GM23338 (cell line): ENCODE measurements at regions not wholly inside any gene's neighbourhood (a gene's known extent, or its start where the extent isn't known, plus 50 kb on each side); places are given as distances from the start of the nearest gene placed in this dataset.

Experiments
- ATAC-seq: fragments of 200-7000 bp; cut with Tn5 transposase; 3 replicates; pipeline ENCODE4 v1.9.1; 2020
- DNase-seq: peaks from one replicate; pipeline ENCODE4 v3.0.0-alpha.2; 2015; ENCODE audit warnings: low spot score
- H2AFZ ChIP-seq: fragments of 200-600 bp; sonication (generic); 2 replicates; pipeline ENCODE4 v1.8.0; 2016; ENCODE audit warnings: antibody characterized with exemption, mild to moderate bottlenecking, moderate library complexity
- H3F3A ChIP-seq: fragments of 200-600 bp; sonication (generic); replicated peaks from 2 replicates; pipeline ENCODE4 v1.8.0; 2017; ENCODE audit warnings: antibody characterized with exemption, mixed run types, low read depth
- H3K27ac ChIP-seq: fragments of 200-600 bp; sonication (generic); 2 replicates; pipeline ENCODE4 v1.6.1; 2016; ENCODE audit warnings: low read depth
- H3K27me3 ChIP-seq: fragments of 200-600 bp; sonication (generic); 2 replicates; pipeline ENCODE4 v1.8.0; 2016; ENCODE audit warnings: mild to moderate bottlenecking, mixed run types, moderate library complexity; ENCODE audit not compliant: insufficient read depth
- H3K36me3 ChIP-seq: fragments of 200-600 bp; sonication (generic); 2 replicates; pipeline ENCODE4 v1.8.0; 2016; ENCODE audit warnings: mild to moderate bottlenecking; ENCODE audit not compliant: insufficient read depth
- H3K4me1 ChIP-seq: fragments of 200-600 bp; sonication (generic); 2 replicates; pipeline ENCODE4 v1.8.0; 2016; ENCODE audit warnings: mild to moderate bottlenecking, moderate library complexity; ENCODE audit not compliant: insufficient read depth
- H3K4me2 ChIP-seq: fragments of 200-600 bp; sonication (generic); 2 replicates; pipeline ENCODE4 v1.7.1; 2017; ENCODE audit warnings: mixed run types
- H3K4me3 ChIP-seq: fragments of 200-600 bp; sonication (generic); 2 replicates; pipeline ENCODE4 v1.6.1; 2016; ENCODE audit warnings: mixed run types
- H3K79me2 ChIP-seq: fragments of 200-600 bp; sonication (generic); replicated peaks from 2 replicates; pipeline ENCODE4 v1.8.0; 2017; ENCODE audit warnings: mild to moderate bottlenecking; ENCODE audit not compliant: insufficient read depth
- H3K9me2 ChIP-seq: fragments of 200-600 bp; sonication (generic); 2 replicates; pipeline ENCODE4 v1.8.0; 2017; ENCODE audit not compliant: insufficient read depth
- H4K20me1 ChIP-seq: fragments of 200-600 bp; sonication (generic); replicated peaks from 2 replicates; pipeline ENCODE4 v1.8.0; 2017; ENCODE audit warnings: mild to moderate bottlenecking; ENCODE audit not compliant: insufficient read depth
- H3K27ac Mint-ChIP-seq: 2 replicates; pipeline ENCODE4 v1.8.0; 2020; ENCODE audit warnings: inconsistent platforms, mild to moderate bottlenecking, moderate library complexity, mixed read lengths
- H3K27me3 Mint-ChIP-seq: 3 replicates; pipeline ENCODE4 v1.8.0; 2022; ENCODE audit warnings: low read depth, mild to moderate bottlenecking, moderate library complexity, mixed read lengths, inconsistent platforms; ENCODE audit not compliant: insufficient read depth, poor library complexity
- H3K36me3 Mint-ChIP-seq: 3 replicates; pipeline ENCODE4 v1.8.0; 2021; ENCODE audit warnings: low read depth, mild to moderate bottlenecking, inconsistent platforms, moderate library complexity, mixed read lengths
- H3K4me1 Mint-ChIP-seq: 3 replicates; pipeline ENCODE4 v1.8.0; 2020; ENCODE audit warnings: mild to moderate bottlenecking, inconsistent platforms, mixed read lengths
- H3K4me3 Mint-ChIP-seq: 3 replicates; pipeline ENCODE4 v1.8.0; 2021; ENCODE audit warnings: moderate library complexity, mild to moderate bottlenecking, inconsistent platforms, mixed read lengths
- H3K9me3 Mint-ChIP-seq: 3 replicates; pipeline ENCODE4 v1.8.0; 2020; ENCODE audit warnings: moderate library complexity, mild to moderate bottlenecking, inconsistent platforms, mixed read lengths
- CREB1 ChIP-seq: fragments of 250-450 bp; sonication (Bioruptor Pico); IDR thresholded peaks from 2 replicates; pipeline ENCODE4 v1.5.0; 2020; ENCODE audit warnings: low read depth, mild to moderate bottlenecking, moderate library complexity
- EZH2 ChIP-seq: fragments of 200-600 bp; sonication (generic); IDR thresholded peaks from one replicate; pipeline ENCODE4 v1.8.0; 2017; ENCODE audit warnings: antibody characterized with exemption, mild to moderate bottlenecking, low read depth; ENCODE audit not compliant: unreplicated experiment
- EZH2phosphoT487 ChIP-seq: fragments of 200-600 bp; sonication (generic); IDR thresholded peaks from one replicate; pipeline ENCODE4 v1.8.1; 2018; ENCODE audit warnings: antibody characterized with exemption; ENCODE audit not compliant: unreplicated experiment
- JUNB ChIP-seq: IDR thresholded peaks from one replicate; pipeline ENCODE4 v1.6.1; 2016; ENCODE audit warnings: antibody characterized with exemption; ENCODE audit not compliant: unreplicated experiment
- NANOG ChIP-seq: IDR thresholded peaks from 2 replicates; pipeline ENCODE4 v1.6.1; 2016; ENCODE audit warnings: antibody characterized with exemption, borderline replicate concordance
- POLR2AphosphoS5 ChIP-seq: IDR thresholded peaks from 2 replicates; pipeline ENCODE4 v1.6.1; 2016; ENCODE audit warnings: antibody characterized with exemption, low read depth
- STAT1 ChIP-seq: IDR thresholded peaks from one replicate; pipeline ENCODE4 v1.6.1; 2016; ENCODE audit warnings: antibody characterized with exemption; ENCODE audit not compliant: unreplicated experiment
- ZNF114 ChIP-seq: fragments of 250-450 bp; sonication (Bioruptor Pico); IDR thresholded peaks from 2 replicates; pipeline ENCODE4 v1.5.0; 2020; ENCODE audit warnings: mild to moderate bottlenecking, moderate library complexity
- ZNF331 ChIP-seq: fragments of 250-450 bp; sonication (Bioruptor Pico); IDR thresholded peaks from 2 replicates; pipeline ENCODE4 v1.5.0; 2020; ENCODE audit warnings: low read depth, mild to moderate bottlenecking, moderate library complexity
- TF ChIP-seq, protein P1 (sequence below): IDR thresholded peaks from one replicate; pipeline ENCODE4 v1.6.1; 2018; ENCODE audit warnings: antibody characterized with exemption; ENCODE audit not compliant: unreplicated experiment
- TF ChIP-seq, protein P2 (sequence below), 2 experiments: fragments of 200-600 bp in 1 of 2; sonication (generic) in 1 of 2; conservative IDR thresholded peaks; 2 replicates each; pipeline versions ENCODE4 v1.5.1 to v1.6.1; 2016 to 2017; ENCODE audit warnings: antibody characterized with exemption in 2 of 2, low read depth in 2 of 2, mild to moderate bottlenecking in 2 of 2, moderate library complexity in 1 of 2
- TF ChIP-seq, protein P3 (sequence below): IDR thresholded peaks from 2 replicates; pipeline ENCODE4 v1.6.1; 2016; ENCODE audit warnings: antibody characterized with exemption
- TF ChIP-seq, protein P4 (sequence below): fragments of 250-450 bp; sonication (Bioruptor Pico); IDR thresholded peaks from 2 replicates; pipeline ENCODE4 v1.5.0; 2020; ENCODE audit warnings: mild to moderate bottlenecking, moderate library complexity

DNA sequence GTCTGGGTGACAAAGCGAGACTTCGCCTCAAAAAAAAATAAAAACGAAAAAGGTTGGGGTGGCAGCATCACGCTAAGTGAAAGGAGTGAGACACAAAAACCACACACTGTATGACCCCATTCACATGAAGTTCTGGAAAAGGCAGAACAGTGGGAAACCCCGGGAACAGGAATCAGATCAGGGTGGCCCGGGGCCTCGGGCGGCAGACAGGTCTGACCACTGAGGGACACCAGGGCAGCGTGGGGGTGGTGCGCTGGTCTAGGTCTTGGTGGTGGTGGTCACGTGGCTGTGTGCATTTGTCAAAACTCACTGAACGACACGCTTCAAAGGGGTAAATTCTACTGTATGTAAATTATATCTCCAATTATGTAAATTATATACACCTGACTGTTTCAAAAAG, 79.7 kb upstream of the PRR20G start:
- no peaks in the 10 kb centered on the region for H3K27me3 ChIP-seq
- Mint-ChIP-seq H3K27ac (no peak overlapping the region), H3K27me3 (peaks cover 8% of the 10 kb centered on the region), H3K9me3 (no peaks in the 10 kb centered on the region), H3K36me3 (no peaks in the 10 kb centered on the region), H3K4me1 (peaks cover 20% of the 10 kb centered on the region), H3K4me3 (no peak overlapping the region)
- DNase-seq (no peak), ATAC-seq (no peak)
- no peaks in the 10 kb centered on the region for H3K79me2 ChIP-seq
- TF ChIP-seq EZH2 (no peak), ZNF114 (no peak), EZH2phosphoT487 (no peak), ZNF331 (CRISPR knock-in tag) (no peak), CREB1 (CRISPR knock-in tag) (no peak), NANOG (no peak), POLR2AphosphoS5 (no peak), JUNB (no peak), STAT1 (no peak)
- TF ChIP-seq, protein P1, sequence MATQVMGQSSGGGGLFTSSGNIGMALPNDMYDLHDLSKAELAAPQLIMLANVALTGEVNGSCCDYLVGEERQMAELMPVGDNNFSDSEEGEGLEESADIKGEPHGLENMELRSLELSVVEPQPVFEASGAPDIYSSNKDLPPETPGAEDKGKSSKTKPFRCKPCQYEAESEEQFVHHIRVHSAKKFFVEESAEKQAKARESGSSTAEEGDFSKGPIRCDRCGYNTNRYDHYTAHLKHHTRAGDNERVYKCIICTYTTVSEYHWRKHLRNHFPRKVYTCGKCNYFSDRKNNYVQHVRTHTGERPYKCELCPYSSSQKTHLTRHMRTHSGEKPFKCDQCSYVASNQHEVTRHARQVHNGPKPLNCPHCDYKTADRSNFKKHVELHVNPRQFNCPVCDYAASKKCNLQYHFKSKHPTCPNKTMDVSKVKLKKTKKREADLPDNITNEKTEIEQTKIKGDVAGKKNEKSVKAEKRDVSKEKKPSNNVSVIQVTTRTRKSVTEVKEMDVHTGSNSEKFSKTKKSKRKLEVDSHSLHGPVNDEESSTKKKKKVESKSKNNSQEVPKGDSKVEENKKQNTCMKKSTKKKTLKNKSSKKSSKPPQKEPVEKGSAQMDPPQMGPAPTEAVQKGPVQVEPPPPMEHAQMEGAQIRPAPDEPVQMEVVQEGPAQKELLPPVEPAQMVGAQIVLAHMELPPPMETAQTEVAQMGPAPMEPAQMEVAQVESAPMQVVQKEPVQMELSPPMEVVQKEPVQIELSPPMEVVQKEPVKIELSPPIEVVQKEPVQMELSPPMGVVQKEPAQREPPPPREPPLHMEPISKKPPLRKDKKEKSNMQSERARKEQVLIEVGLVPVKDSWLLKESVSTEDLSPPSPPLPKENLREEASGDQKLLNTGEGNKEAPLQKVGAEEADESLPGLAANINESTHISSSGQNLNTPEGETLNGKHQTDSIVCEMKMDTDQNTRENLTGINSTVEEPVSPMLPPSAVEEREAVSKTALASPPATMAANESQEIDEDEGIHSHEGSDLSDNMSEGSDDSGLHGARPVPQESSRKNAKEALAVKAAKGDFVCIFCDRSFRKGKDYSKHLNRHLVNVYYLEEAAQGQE = no peak
- TF ChIP-seq, protein P2, sequence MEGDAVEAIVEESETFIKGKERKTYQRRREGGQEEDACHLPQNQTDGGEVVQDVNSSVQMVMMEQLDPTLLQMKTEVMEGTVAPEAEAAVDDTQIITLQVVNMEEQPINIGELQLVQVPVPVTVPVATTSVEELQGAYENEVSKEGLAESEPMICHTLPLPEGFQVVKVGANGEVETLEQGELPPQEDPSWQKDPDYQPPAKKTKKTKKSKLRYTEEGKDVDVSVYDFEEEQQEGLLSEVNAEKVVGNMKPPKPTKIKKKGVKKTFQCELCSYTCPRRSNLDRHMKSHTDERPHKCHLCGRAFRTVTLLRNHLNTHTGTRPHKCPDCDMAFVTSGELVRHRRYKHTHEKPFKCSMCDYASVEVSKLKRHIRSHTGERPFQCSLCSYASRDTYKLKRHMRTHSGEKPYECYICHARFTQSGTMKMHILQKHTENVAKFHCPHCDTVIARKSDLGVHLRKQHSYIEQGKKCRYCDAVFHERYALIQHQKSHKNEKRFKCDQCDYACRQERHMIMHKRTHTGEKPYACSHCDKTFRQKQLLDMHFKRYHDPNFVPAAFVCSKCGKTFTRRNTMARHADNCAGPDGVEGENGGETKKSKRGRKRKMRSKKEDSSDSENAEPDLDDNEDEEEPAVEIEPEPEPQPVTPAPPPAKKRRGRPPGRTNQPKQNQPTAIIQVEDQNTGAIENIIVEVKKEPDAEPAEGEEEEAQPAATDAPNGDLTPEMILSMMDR (conservative IDR thresholded peaks at IDR 0.05; ENCODE audit: low read depth in 2 of 2) = no peak
- TF ChIP-seq, protein P3, sequence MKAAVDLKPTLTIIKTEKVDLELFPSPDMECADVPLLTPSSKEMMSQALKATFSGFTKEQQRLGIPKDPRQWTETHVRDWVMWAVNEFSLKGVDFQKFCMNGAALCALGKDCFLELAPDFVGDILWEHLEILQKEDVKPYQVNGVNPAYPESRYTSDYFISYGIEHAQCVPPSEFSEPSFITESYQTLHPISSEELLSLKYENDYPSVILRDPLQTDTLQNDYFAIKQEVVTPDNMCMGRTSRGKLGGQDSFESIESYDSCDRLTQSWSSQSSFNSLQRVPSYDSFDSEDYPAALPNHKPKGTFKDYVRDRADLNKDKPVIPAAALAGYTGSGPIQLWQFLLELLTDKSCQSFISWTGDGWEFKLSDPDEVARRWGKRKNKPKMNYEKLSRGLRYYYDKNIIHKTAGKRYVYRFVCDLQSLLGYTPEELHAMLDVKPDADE = no peak
- TF ChIP-seq, protein P4, sequence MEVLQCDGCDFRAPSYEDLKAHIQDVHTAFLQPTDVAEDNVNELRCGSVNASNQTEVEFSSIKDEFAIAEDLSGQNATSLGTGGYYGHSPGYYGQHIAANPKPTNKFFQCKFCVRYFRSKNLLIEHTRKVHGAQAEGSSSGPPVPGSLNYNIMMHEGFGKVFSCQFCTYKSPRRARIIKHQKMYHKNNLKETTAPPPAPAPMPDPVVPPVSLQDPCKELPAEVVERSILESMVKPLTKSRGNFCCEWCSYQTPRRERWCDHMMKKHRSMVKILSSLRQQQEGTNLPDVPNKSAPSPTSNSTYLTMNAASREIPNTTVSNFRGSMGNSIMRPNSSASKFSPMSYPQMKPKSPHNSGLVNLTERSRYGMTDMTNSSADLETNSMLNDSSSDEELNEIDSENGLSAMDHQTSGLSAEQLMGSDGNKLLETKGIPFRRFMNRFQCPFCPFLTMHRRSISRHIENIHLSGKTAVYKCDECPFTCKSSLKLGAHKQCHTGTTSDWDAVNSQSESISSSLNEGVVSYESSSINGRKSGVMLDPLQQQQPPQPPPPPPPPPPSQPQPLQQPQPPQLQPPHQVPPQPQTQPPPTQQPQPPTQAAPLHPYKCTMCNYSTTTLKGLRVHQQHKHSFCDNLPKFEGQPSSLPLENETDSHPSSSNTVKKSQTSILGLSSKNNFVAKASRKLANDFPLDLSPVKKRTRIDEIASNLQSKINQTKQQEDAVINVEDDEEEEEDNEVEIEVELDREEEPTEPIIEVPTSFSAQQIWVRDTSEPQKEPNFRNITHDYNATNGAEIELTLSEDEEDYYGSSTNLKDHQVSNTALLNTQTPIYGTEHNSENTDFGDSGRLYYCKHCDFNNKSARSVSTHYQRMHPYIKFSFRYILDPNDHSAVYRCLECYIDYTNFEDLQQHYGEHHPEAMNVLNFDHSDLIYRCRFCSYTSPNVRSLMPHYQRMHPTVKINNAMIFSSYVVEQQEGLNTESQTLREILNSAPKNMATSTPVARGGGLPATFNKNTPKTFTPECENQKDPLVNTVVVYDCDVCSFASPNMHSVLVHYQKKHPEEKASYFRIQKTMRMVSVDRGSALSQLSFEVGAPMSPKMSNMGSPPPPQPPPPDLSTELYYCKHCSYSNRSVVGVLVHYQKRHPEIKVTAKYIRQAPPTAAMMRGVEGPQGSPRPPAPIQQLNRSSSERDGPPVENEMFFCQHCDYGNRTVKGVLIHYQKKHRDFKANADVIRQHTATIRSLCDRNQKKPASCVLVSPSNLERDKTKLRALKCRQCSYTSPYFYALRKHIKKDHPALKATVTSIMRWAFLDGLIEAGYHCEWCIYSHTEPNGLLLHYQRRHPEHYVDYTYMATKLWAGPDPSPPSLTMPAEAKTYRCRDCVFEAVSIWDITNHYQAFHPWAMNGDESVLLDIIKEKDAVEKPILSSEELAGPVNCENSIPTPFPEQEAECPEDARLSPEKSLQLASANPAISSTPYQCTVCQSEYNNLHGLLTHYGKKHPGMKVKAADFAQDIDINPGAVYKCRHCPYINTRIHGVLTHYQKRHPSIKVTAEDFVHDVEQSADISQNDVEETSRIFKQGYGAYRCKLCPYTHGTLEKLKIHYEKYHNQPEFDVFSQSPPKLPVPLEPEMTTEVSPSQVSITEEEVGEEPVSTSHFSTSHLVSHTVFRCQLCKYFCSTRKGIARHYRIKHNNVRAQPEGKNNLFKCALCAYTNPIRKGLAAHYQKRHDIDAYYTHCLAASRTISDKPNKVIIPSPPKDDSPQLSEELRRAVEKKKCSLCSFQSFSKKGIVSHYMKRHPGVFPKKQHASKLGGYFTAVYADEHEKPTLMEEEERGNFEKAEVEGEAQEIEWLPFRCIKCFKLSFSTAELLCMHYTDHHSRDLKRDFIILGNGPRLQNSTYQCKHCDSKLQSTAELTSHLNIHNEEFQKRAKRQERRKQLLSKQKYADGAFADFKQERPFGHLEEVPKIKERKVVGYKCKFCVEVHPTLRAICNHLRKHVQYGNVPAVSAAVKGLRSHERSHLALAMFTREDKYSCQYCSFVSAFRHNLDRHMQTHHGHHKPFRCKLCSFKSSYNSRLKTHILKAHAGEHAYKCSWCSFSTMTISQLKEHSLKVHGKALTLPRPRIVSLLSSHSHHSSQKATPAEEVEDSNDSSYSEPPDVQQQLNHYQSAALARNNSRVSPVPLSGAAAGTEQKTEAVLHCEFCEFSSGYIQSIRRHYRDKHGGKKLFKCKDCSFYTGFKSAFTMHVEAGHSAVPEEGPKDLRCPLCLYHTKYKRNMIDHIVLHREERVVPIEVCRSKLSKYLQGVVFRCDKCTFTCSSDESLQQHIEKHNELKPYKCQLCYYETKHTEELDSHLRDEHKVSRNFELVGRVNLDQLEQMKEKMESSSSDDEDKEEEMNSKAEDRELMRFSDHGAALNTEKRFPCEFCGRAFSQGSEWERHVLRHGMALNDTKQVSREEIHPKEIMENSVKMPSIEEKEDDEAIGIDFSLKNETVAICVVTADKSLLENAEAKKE (CRISPR knock-in tag) = no peak
- H3K36me3 ChIP-seq = no peaks in the 10 kb centered on the region
- H4K20me1 ChIP-seq = no peaks in the 10 kb centered on the region
- no peak overlapping the region for H3K27ac ChIP-seq
- no peak overlapping the region for H2AFZ ChIP-seq
- H3K4me2 ChIP-seq = no peak overlapping the region
- H3F3A ChIP-seq = no peaks in the 10 kb centered on the region
- H3K9me2 ChIP-seq = no peaks in the 10 kb centered on the region
- H3K4me1 ChIP-seq = no peaks in the 10 kb centered on the region
- no peak overlapping the region for H3K4me3 ChIP-seq
